Transverse colon (tissue), 4 donors: ENCODE measurements at regions not wholly inside any gene's neighbourhood (a gene's known extent, or its start where the extent isn't known, plus 50 kb on each side); places are given as distances from the start of the nearest gene placed in this dataset.

ENCODE experiments used
- DNase-seq: peaks from one replicate; pipeline ENCODE4 v3.0.0-alpha.2; 2019
- H3K27ac ChIP-seq, 4 donors: fragments of 200-600 bp; sonication (generic); 2 replicates each; pipeline ENCODE4 v1.5.1; 2016 to 2018; ENCODE audit warnings: inconsistent platforms in 4 of 4
- H3K27me3 ChIP-seq: fragments of 200-600 bp; sonication (generic); 2 replicates; pipeline ENCODE4 v1.5.1; 2017; ENCODE audit warnings: inconsistent platforms
- H3K36me3 ChIP-seq, 4 donors: fragments of 200-600 bp; sonication (generic); 2 replicates each; pipeline ENCODE4 v1.5.1; 2017 to 2019; ENCODE audit warnings: inconsistent platforms in 4 of 4
- H3K4me1 ChIP-seq, 4 donors: fragments of 200-600 bp; sonication (generic); 2 replicates each; pipeline ENCODE4 v1.5.1; 2017 to 2020; ENCODE audit warnings: inconsistent platforms in 4 of 4
- H3K4me3 ChIP-seq, 4 donors: fragments of 200-600 bp; sonication (generic); 1 replicate in 1 of 4; 2 replicates in 3 of 4; pipeline versions ENCODE4 v1.5.1 to v1.6.1; 2017 to 2019; ENCODE audit warnings: inconsistent platforms in 4 of 4
- H3K9me3 ChIP-seq, 2 donors: fragments of 200-600 bp; sonication (generic); 2 replicates each; pipeline ENCODE4 v1.5.1; 2017 to 2019; ENCODE audit warnings: inconsistent platforms in 2 of 2
- CTCF ChIP-seq, 5 experiments: fragments of 200-600 bp in 3 of 5; fragments of 450-650 bp in 2 of 5; sonication (generic) in 3 of 5; IDR thresholded peaks; 1 replicate in 2 of 5; 2 replicates in 3 of 5; pipeline ENCODE4 v1.5.1; 2016 to 2017; ENCODE audit warnings: antibody characterized with exemption in 5 of 5, inconsistent platforms in 3 of 5, mild to moderate bottlenecking in 2 of 5, moderate library complexity in 1 of 5
- EP300 ChIP-seq: sonication (generic); formaldehyde crosslinking; IDR thresholded peaks from one replicate; pipeline ENCODE4 v1.6.1; 2017; ENCODE audit warnings: antibody characterized with exemption, low read depth
- POLR2A ChIP-seq: fragments of 450-650 bp; IDR thresholded peaks from one replicate; pipeline ENCODE4 v1.6.1; 2016; ENCODE audit warnings: antibody characterized with exemption, mild to moderate bottlenecking, moderate library complexity
- POLR2AphosphoS5 ChIP-seq, 3 donors: sonication (generic); formaldehyde crosslinking; IDR thresholded peaks; one replicate each; pipeline ENCODE4 v1.6.1; 2016; ENCODE audit warnings: antibody characterized with exemption in 3 of 3
- WGBS, 2 donors: methylation state at CpG; one replicate each; pipeline ENCODE4 v1.1.5; 2018; ENCODE audit warnings: low coverage in 1 of 2; 5-methylcytosine and 5-hydroxymethylcytosine counted together
- in situ Hi-C, 4 donors: fragments of 200-750 bp; cut with MboI; loops; one replicate each; pipeline versions ENCODE4 v1.15.0 to v1.15.1; 2017; ENCODE audit warnings: low sequenced_read_pairs in 3 of 4, low pct_ligation_motif_present in 1 of 4, low pct_unique_long_range_greater_than_20kb in 1 of 4
- intact Hi-C: fragments of 100-400 bp; cut with DNase I; formaldehyde crosslinking; loops from one replicate; pipeline ENCODE4 v1.15.1; 2023; ENCODE audit warnings: low total_unique reads

- WGBS, 2 donors = 63 to 67% methylated on average over 2 of the region's 2 CpGs
- no peaks in the 10 kb centered on the region for H3K27me3 ChIP-seq
- H3K4me3 ChIP-seq = no peak overlapping the region
- H3K9me3 ChIP-seq = no peaks in the 10 kb centered on the region
- no peak for TF ChIP-seq POLR2A
- peak; percentile 3 to 40 (median 28) for TF ChIP-seq CTCF (IDR thresholded peaks at IDR 0.05)
- in situ Hi-C loops (no loop called here), intact Hi-C loops (no loop called here)
- peaks cover 0 to 2% (median 0%) of the 10 kb centered on the region in 4 donors for H3K4me1 ChIP-seq
- no peak for DNase-seq
- H3K36me3 ChIP-seq = no peaks in the 10 kb centered on the region
- H3K27ac ChIP-seq = no peak overlapping the region
Observed at GRCh38 chr7:25720427-25720826, 431.6 kb upstream of the NFE2L3 start.

GRCh38 chr7:25722856-25723255 is 429.1 kb upstream of the NFE2L3 start:
- no peak for DNase-seq
- Histone ChIP-seq H3K27ac (no peak overlapping the region), H3K9me3 (no peaks in the 10 kb centered on the region), H3K4me1 (peaks cover 0 to 8% (median 0%) of the 10 kb centered on the region in 4 donors), H3K36me3 (no peaks in the 10 kb centered on the region), H3K27me3 (no peaks in the 10 kb centered on the region), H3K4me3 (no peak overlapping the region)
- 23 to 33% methylated on average over 1 of the region's 1 CpG for WGBS, 2 donors
- no peak for TF ChIP-seq CTCF (IDR thresholded peaks at IDR 0.05)
- no peak for TF ChIP-seq EP300
- no peak for TF ChIP-seq POLR2A
- TF ChIP-seq POLR2AphosphoS5 (IDR thresholded peaks at IDR 0.05) = no peak
- in situ Hi-C loops (no loop called here), intact Hi-C loops (no loop called here)

GRCh38 chr7:25725451-25725850 is 426.5 kb upstream of the NFE2L3 start:
- TF ChIP-seq CTCF (IDR thresholded peaks at IDR 0.05) = no peak
- TF ChIP-seq EP300 = no peak
- TF ChIP-seq POLR2A = no peak
- Histone ChIP-seq H3K4me3 (no peak overlapping the region), H3K4me1 (peaks cover 0 to 8% (median 0%) of the 10 kb centered on the region in 4 donors), H3K27me3 (no peaks in the 10 kb centered on the region), H3K9me3 (no peaks in the 10 kb centered on the region), H3K36me3 (no peaks in the 10 kb centered on the region), H3K27ac (peak overlapping the region in 2 of 4 donors; percentile 42 to 57)
- 56 to 71% methylated on average over 2 of the region's 2 CpGs for WGBS, 2 donors
- intact Hi-C loops (no loop called here), in situ Hi-C loops (no loop called here)
- no peak for DNase-seq

GRCh38 chr7:25726170-25726780 is 425.7 kb upstream of the NFE2L3 start:
- in situ Hi-C loops (no loop called here), intact Hi-C loops (no loop called here)
- Histone ChIP-seq H3K4me1 (peaks cover 0 to 8% (median 4%) of the 10 kb centered on the region in 4 donors), H3K4me3 (no peak overlapping the region), H3K36me3 (no peaks in the 10 kb centered on the region), H3K27me3 (no peaks in the 10 kb centered on the region), H3K9me3 (no peaks in the 10 kb centered on the region), H3K27ac (peak overlapping the region in 1 of 4 donors; percentile 57)
- WGBS, 2 donors = 70 to 82% methylated on average over 3 to 8 of the region's 8 CpGs
- no peak for DNase-seq
- TF ChIP-seq EP300 = no peak
- no peak for TF ChIP-seq CTCF (IDR thresholded peaks at IDR 0.05)
- no peak for TF ChIP-seq POLR2AphosphoS5 (IDR thresholded peaks at IDR 0.05)
